ENCODE measurements at regions not wholly inside any gene's neighbourhood (a gene's known extent, or its start where the extent isn't known, plus 50 kb on each side); places are given as distances from the start of the nearest gene placed in this dataset.

- no peak for DNase-seq (ENCODE audit: low spot score)
These were observed 432.9 kb upstream of the PCDH9 start for GRCh38 chr13:67662997-67663396.

- no peak for DNase-seq (ENCODE audit: low spot score)
These were observed 422.8 kb upstream of the PCDH9 start for GRCh38 chr13:67652887-67653286.

GRCh38 chr13:67651908-67652465 is 421.9 kb upstream of the PCDH9 start:
- DNase-seq (ENCODE audit: low spot score): no peak

- DNase-seq (ENCODE audit: low spot score): no peak
These were observed 420.3 kb upstream of the PCDH9 start for GRCh38 chr13:67650471-67650870.

- no peak for DNase-seq (ENCODE audit: low spot score)
These were observed 415.8 kb upstream of the PCDH9 start for GRCh38 chr13:67645874-67646467.

GRCh38 chr13:67643516-67644055 is 413.4 kb upstream of the PCDH9 start:
- DNase-seq (ENCODE audit: low spot score): no peak

GRCh38 chr13:67642657-67643056 is 412.5 kb upstream of the PCDH9 start:
- DNase-seq (ENCODE audit: low spot score): no peak

- DNase-seq (ENCODE audit: low spot score): no peak
These were observed 405.6 kb upstream of the PCDH9 start for GRCh38 chr13:67635754-67636153.

GRCh38 chr13:67632590-67632989 is 402.5 kb upstream of the PCDH9 start:
- no peak for DNase-seq (ENCODE audit: low spot score)

GRCh38 chr13:67630640-67631039 is 400.5 kb upstream of the PCDH9 start:
- DNase-seq (ENCODE audit: low spot score): no peak

GRCh38 chr13:67623630-67624029 is 393.5 kb upstream of the PCDH9 start:
- DNase-seq (ENCODE audit: low spot score): no peak

- no peak for DNase-seq (ENCODE audit: low spot score)
These were observed 390.5 kb upstream of the PCDH9 start for GRCh38 chr13:67620665-67621064.

- DNase-seq (ENCODE audit: low spot score): no peak
These were observed 389.9 kb upstream of the PCDH9 start for GRCh38 chr13:67619995-67620380.

GRCh38 chr13:67619351-67619994 is 389.3 kb upstream of the PCDH9 start:
- DNase-seq (ENCODE audit: low spot score): no peak

GRCh38 chr13:67614579-67614978 is 384.4 kb upstream of the PCDH9 start:
- DNase-seq (ENCODE audit: low spot score): no peak

- no peak for DNase-seq (ENCODE audit: low spot score)
These were observed 383.9 kb upstream of the PCDH9 start for GRCh38 chr13:67614013-67614412.

- DNase-seq (ENCODE audit: low spot score): no peak
These were observed 358.5 kb upstream of the PCDH9 start for GRCh38 chr13:67588607-67589006.

GRCh38 chr13:67577361-67577760 is 347.2 kb upstream of the PCDH9 start:
- DNase-seq (ENCODE audit: low spot score): no peak

- no peak for DNase-seq (ENCODE audit: low spot score)
These were observed 344.4 kb upstream of the PCDH9 start for GRCh38 chr13:67574320-67575233.

GRCh38 chr13:67568205-67568604 is 338.1 kb upstream of the PCDH9 start:
- DNase-seq (ENCODE audit: low spot score): no peak

- DNase-seq (ENCODE audit: low spot score): no peak
These were observed 327.6 kb upstream of the PCDH9 start for GRCh38 chr13:67557642-67558241.

- no peak for DNase-seq (ENCODE audit: low spot score)
These were observed 327.0 kb upstream of the PCDH9 start for GRCh38 chr13:67557118-67557517.
